Stimulated activated CD4-positive, alpha-beta T cell treated with anti-CD3 and anti-CD28 coated beads, Interleukin-15, amount 100 ng/mL, for 1 hour (primary cell): ENCODE measurements at regions not wholly inside any gene's neighbourhood (a gene's known extent, or its start where the extent isn't known, plus 50 kb on each side); places are given as distances from the start of the nearest gene placed in this dataset.
"Not testable (repeated sequence)": the region's sequence is repeated elsewhere in the genome, so short reads cannot be mapped to it uniquely, and the experiment has no call there.

ENCODE experiments used
- DNase-seq, 2 donors: peaks; one replicate each; pipeline ENCODE4 v3.0.0-alpha.2; 2020; ENCODE audit warnings: low read depth in 1 of 2, low spot score in 1 of 2

DNA sequence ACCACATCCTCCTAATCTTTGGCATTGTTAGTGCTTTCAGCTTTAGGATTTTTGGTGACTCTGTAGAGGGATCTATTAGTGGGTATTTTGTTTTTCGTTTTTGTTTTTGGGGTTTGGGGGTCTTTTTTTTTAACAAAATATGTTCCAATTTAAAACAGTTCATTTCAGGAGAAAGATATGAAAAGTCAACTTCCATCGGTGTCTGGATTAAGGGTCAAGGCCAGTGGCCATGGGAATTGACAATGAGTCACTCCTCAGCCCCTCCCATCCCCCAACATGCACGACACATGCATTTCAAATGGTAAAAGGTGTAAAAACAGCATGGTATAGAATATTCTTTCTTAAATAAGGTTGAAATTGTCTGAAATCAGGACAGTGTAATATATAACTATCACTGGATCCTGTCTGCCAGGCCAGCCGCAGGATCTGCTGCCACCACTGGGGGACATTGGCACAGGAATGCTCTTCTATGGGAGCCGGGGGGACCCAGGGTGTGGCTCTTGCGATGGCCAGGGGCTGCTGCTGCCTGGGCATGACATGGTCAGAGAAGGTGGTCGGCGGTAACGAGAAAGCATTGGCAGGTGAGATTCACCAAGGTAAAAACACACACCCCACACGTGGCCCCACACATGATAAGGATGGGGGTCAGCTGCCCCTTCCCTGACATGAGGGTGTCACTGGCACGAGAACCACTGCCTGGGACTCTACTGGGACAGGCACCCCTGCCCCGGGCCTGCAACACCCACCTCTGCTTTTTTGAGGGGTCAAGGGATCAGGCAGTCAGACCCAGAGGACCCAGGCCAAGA, 126.2 kb upstream of the KCTD7 start:
- no peak for DNase-seq

DNA sequence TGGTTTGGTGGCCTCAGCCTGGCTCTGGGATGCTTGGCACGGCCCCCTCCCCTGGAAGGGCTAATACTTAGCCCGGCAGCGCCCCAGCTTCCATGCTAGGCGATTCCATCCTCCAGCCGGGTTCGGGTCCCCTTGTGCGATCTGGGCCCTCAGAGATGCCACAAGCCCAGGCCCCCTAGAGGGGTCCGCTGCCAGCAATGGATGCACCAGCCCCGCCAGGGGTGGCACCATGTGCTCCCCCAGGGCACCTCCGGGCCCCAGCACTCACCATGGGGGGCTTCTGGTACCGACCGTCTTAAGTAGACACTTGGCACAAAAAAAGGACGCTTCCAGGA, 125.7 kb upstream of the KCTD7 start:
- DNase-seq = no peak

DNA sequence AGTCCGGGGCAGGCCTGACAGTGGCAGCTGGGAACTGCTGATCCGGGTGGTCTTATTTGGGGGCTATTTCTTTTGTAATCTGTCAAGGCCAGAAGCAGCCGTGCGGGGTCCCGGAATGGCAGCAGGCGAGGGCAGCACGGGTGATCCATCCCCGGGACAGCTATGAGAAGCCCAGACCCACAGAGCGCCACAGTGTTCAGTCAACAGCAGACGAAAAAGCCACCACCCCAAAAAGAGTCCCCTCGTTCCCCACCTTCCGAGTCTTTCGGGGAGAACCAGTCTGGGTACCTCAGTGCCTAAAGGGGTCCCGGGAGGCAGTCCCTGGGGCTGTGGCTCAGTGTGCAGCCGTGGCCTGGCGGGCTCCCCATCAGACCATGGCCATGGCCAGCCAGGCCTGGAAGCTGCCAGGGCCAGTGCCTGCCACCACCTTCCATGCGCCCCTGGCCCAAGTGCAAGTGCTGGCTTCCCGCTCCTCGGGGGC, 125.1 kb upstream of the KCTD7 start:
- no peak for DNase-seq

DNA sequence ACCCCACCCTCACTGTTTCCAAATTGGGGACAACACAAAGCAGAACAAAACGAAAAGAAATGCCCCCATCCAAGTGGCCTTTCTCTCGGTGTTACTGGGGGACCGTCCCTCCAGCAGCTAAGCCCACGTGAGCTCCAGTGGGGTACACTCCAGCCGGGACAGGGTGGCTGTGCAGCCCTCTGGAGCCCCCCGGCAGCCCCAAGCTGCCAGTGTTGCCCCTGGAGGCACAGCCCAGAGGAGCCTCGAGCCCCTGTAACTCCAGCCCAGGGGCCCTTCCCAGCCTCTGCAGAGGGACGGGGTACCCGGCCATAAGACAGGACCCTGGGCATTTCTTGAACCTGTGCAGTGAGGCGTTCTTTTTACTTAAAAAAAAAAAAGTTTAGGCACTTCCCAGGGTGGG, 124.5 kb upstream of the KCTD7 start:
- DNase-seq = no peak

DNA sequence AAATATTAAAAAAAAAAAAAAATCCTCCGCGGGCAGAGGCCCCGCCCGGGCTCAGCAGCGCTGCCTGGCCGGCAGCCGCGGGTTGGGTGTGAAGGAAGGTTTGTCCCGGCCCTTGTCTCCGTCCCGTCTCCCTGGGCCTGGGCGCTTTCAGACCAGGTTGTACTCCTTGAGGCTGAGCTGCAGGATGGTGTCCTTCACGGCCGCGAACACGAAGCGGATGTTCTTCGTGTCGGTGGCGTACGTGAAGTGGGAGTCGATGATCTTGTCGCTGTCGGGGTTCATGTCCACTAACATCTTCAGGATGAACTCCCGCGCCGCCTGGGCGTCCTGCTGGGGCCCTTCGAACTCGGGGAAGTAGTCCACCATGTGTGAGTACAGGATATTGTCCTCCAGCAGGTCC, 123.7 kb upstream of the KCTD7 start:
- DNase-seq = no peak

DNA sequence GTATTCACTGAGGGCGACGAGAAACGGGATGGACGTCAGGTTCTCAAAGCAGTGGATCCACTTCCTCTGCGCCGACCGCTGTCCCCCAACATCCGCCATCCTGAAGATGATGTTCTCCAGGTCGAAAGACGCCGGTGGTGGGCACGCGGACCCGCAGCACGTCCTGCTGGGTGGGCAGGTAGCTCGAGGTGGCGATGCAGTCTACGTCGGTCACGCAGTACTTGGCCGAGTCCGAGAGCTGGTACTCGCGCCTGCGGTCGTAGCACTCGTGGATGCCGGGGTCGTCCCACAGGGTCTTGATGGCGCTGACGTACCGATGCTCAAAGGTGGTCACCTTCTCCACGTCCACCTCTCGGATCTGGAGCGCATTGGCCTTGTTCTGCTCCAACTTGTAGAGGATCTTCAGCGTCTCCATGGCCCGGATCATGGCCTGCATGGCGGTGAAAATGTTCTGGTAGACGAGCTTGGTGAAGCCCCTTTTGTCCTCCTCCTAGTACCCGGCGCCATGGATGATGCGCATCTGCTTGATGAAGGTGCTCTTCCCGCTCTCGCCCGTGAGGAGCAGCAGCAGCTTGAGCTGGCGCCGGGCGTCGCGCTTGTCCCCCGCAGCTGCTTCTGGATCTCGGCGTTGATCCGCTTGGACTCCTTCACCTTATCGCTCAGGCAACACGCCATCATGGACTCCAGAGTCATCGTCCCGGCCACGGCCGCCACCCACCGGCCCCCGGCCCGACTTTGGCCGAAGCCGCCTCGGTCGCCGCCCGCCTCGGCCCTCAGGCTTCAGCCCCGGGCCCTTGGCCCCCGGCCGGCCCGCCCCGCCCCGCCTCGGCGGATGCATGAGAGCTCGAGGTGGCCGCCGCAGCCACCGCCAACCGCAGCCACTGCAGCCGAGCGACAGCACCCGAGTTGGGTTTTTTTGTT, 122.9 kb upstream of the KCTD7 start:
- no peak for DNase-seq

DNA sequence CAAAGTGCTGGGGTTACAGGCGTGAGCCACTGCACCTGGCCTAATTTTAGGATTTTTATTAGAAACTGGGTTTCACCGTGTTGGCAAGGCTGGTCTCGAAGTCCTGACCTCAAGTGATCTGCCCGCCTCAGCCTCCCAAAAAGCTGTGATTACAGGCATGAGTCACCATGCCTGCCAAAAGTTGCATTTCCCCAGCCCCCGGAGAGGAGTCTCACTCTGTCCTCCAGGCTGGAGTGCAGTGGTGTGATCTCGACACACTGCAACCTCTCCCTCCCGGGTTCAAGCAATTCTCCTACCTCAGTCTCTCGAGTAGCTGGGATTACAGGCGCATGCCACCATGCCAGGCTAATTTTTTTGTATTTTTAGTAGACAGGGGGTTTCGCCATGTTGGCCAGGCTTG, 122.0 kb upstream of the KCTD7 start:
- not testable (repeated sequence) for DNase-seq

DNA sequence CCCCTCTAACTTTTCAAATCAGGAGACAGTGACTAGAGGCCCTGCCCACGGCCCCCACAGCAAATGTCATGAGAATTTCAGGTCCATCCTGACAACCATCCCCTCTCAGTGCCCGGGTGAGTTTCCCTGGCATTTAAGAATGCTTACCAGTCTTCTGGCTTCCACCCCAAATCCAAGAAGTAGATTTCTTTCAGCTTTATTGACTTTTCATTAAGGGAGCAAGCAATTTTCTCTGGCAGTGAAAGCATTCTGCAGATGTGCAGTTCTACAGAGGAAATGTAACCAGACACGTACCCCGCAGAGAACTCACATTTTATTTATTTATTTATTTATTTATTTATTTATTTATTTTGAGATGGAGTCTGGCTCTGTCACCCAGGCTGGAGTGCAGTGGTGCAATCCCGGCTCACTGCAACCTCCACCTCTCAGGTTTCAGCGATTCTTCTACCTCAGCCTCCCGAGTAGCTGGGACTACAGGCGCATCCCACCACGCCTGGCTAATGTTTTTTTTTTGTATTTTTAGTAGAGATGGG, 120.9 kb upstream of the KCTD7 start:
- DNase-seq = no peak

DNA sequence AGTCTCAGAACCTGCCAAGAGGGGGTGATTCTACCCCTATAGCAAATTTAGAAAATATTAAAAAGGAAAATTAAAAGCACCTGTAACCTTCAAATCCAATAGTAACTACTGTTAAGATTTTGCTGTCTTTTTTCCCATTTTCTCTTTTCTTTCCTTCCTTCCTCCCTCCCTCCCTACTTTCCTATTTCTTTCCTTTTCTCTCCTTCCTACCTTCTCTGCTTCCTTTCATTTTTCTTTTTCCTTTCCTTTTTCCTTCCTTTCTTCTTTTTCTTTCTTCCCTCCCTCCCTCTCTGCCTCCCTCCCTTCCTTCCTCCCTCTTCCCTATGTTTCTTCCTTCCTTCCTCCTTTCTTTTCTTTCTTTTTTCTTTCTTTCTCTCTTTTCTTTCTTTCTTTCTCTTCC, 120.2 kb upstream of the KCTD7 start:
- no peak for DNase-seq

DNA sequence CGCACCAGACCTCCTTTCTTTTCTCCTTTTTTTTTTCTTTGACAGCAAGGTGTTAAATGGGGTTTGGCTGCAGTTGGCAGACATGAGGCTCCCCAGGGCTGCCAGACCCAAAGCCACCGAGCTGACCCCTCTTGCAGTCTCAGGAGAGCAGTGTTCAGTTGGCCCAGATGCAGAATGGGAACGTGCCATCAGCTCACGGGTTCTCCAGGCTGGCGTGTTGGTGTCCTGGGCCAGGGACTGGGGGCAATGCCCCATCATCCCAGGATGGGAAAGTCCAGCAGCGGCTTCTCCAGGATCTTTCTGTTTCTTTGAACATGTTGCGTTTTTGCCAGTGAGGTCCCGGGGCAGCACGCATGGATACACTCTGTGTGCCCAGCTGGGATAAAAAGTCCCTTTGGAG, 114.6 kb upstream of the KCTD7 start:
- DNase-seq = no peak

DNA sequence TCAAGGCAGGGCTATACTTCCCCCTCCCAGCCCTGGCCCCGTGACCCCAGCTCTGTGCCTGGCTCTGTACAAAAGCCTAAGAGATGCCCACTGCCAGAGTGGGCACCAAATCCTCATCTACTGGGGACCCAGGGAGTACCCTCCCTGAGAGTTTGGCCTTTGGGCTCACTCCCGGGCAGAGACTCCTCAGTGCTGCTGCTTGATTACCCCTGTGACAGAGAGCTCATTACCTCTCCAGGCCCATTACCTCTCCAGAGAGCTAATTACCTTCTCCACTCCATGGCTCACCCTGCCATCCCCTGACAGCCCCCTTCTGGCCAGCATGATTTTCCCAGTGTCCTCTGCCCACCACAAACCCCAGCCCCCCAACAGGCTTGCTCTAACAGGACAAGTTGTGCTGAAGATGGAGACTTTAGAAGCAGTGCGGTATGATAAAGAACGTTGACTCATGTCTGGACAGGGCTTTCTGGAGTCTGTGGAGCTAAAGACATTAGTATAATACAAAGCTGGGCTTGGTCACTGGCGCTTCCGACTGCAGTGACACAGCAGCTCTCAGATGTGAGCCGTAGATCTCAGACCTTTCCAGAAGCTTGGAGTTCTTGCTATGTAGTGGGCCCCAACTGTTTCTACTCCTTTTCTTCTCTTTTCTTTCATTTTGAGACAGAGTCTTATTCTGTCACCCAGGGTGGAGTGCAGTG, 111.3 kb upstream of the KCTD7 start:
- DNase-seq = no peak

DNA sequence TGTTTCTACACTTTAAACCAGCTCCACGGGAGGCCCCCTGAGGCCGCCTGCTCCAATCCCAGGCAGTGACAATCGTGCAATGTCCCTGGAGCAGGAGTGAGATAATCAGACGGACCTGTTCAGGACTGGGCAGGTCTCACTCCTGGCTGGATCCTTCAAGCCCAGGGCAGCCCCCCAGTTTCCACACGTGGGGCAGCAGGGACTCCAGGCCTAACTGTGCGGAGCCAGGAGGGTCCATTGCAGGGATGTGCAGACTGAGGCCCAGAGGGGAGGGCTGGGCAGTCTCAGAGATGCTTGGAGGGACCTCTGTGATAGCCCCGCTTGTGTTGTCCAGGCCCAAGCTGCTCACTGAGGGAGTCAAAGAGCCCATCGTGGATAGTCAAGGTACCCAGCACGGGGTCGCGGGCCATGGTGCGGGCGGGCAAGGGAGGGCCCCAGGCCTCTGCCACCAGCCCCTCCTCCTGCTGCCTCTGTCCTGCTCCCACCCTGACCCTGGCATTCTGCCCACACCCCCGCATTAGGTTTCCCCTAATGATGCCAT, 110.5 kb upstream of the KCTD7 start:
- no peak for DNase-seq

DNA sequence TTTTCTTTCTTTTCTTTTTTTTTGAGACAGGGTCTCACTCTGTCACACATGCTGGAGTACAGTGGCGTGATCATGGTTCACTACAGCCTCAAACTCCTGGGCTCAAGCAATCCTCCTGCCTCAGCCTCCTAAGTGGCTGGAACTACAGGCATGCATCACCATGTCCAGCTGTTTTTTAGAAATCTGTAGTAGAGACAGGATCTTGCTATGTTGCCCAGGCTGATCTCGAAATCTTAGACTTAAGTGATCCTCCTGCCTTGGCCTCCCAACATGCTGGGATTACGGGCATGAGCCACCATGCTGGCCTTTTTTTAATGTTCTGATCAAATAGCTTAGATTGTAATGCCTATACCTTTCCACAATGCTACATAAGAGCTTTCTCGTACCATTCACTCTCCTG, 107.0 kb upstream of the KCTD7 start:
- no peak for DNase-seq

DNA sequence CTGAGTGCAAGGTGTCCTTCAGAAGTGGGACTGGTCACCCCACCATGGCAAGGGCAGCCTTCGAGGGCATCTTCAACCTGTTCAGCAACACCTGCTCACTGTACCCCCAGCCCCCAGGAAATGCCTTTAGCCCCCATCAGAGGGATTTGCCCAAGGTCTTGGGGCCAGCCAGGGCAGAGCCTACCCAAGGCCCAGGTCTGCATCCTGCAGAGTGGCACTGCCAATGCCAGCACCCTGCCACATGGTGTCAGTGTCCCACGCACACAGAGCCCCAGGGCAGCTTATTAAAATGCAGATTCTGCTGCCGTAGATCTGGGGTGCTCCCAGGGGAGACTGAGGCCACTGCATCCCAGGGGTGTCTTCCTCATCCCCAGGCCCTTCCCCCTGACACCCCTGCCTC, 106.2 kb upstream of the KCTD7 start:
- DNase-seq = no peak

DNA sequence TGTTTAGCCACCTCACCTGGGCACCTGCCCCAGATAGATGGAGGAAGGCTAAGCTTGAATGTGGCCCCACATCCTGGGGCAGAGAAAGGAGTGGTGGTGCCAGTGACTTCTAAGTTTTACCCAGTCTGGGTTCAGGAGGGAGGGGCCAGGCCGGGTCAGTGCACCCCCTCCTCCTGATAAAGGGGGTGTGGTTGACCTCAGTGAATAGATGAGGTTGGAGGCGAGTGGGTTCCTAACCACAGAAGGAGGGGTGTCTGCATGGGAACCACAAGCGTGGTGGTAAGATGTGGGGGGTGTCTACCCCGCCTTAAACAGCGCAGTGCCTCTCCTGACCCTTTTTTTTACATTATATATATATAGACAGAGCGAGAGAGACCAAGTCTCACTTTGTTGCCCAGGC, 105.3 kb upstream of the KCTD7 start:
- DNase-seq = no peak

DNA sequence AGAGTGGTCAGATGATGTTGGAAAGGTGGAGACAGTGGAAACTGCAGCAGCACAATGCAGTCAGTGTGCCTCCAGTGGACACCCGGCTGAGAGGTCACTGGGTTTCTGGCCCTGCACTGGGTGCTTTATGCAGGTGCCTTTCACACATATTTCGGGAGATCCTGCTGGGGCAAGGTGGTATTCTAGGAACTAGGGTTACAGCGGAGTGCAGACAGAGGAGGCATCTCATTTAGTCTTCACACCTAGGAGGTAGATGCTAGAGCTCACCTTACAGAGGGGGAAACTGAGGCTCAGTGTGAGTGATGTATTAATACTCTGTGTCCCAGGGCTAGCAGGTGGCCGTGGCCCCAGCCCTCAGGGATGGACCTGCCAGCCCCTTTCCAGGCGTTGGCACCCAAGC, 103.9 kb upstream of the KCTD7 start:
- no peak for DNase-seq

DNA sequence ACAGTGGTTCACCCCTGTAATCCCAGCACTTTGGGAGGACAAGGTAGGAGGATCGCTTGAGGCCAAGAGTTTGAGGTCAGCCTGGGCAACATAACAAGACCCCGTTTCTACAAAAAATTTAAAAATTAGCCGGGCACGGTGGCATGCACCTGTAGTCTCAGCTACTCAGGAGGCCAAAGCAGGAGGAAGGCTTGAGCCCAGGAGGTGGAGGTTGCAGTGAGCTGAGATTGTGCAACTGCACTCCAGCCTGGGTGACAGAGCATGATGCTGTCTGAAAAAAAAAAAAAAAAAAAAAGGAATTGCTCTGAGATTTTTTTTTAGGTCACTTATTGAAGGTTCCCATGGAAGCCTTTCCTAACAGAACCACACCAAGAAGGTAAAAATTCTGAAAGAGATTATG, 101.9 kb upstream of the KCTD7 start:
- not testable (repeated sequence) for DNase-seq

DNA sequence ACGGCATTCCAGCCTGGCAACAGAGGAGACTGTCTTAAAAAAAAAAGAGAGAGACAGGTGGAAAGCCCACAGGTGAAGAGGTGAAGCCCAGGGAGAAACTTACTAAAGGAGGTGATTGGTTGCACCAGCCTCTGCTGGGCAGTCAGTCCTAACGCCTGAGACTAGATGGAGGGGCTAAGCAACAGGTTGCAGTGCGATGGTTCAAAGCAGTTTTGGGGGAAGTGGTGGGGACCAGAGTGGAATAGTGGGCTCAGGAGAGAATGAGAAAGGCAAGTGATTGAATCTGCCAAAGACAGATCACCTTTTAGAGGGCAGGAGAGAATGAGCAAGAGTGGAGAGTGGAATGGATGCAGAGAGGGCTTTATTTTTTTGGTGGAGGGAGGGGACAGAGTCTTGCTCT, 100.0 kb upstream of the KCTD7 start:
- no peak for DNase-seq

DNA sequence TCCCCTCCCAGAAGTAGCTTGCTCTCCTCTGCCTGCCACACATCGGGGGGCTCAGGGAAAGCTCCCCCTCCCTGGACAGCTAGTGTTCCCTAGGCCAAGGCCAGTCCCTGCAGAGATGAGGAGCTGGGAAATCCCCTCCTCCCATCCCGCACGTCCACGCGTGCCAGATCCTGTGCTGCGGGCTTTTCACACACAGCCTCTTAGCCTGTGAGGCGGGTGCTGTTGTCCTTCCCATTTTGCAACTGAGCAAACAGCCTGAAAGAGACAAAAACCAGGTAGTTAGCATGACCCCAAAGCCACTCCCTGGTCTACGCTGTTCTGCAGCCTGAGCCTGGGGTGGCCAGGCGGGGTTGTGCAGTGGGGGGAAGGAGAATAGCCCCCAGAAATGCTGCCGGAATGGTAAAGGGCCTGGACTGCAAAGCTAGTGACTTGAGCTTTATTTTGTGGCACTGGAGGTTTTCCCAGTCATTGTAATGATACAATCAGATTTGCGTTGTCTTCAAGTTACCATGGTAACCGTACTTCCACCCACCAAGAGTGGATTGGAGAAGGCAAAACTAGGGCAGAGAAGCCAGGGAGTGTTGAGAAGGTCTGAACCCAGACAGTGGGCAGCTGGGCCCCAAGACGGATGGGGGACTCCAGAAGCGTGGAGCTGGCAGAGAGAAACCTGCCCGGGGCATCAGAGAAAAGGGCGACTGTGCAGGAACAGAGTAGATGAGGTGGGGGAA, 98.6 kb upstream of the KCTD7 start:
- DNase-seq = no peak
